ENCODE measurements at regions not wholly inside any gene's neighbourhood (a gene's known extent, or its start where the extent isn't known, plus 50 kb on each side); places are given as distances from the start of the nearest gene placed in this dataset.

- no peak overlapping the region for H3K4me3 ChIP-seq (replicated peaks in 1 of 3; ENCODE audit: insufficient read depth in 1 of 3, low read depth in 2 of 3, low read length in 3 of 3)
- H4K20me1 ChIP-seq (ENCODE audit: insufficient read depth, low read length), result no peaks in the 10 kb centered on the region
- H3K9ac ChIP-seq (ENCODE audit: insufficient read depth, low read depth, low read length), result no peak overlapping the region
- peaks cover 10% of the 10 kb centered on the region for H3K4me1 ChIP-seq (ENCODE audit: insufficient read depth, low read length)
- H3K36me3 ChIP-seq (replicated peaks in 1 of 2; ENCODE audit: control insufficient read depth in 1 of 2, insufficient read depth in 2 of 2, low read length in 2 of 2), result no peaks in the 10 kb centered on the region
- FAIRE-seq (no peak), DNase-seq (ENCODE audit: low spot score) (no peak), ATAC-seq (no peak)
- H2AFZ ChIP-seq (ENCODE audit: low read length), result no peak overlapping the region
- ChIA-PET CTCF (ENCODE audit: low intra/inter-chr PET ratio, low total read pairs) (no interaction called here), POLR2A (no interaction called here)
- H3K9me3 ChIP-seq (ENCODE audit: low read length), result no peaks in the 10 kb centered on the region
- no TSS peak for BruUV-seq (replicated peaks)
- in situ Hi-C loops (cut with HindIII; ENCODE audit: extremely low pct_ligation_motif_present, low pct_unique_long_range_greater_than_20kb), result no loop called here
- no peaks in the 10 kb centered on the region for H3K27me3 ChIP-seq (ENCODE audit: control insufficient read depth in 1 of 2, insufficient read depth in 2 of 2, low read length in 2 of 2)
- 30% methylated on average over 5 of the region's 5 CpGs for WGBS (ENCODE audit: low lambda C conversion rate)
- no peak overlapping the region for H3K27ac ChIP-seq (ENCODE audit: extremely low read length, insufficient read depth, low read length)
- no peaks in the 10 kb centered on the region for H3K79me2 ChIP-seq (ENCODE audit: insufficient read depth, low read length)
- intact Hi-C loops (cut with micrococcal nuclease; ENCODE audit: unreplicated experiment), result no loop called here
- H3K4me2 ChIP-seq (ENCODE audit: low read depth, low read length), result no peak overlapping the region
- TF ChIP-seq ZGPAT (CRISPR knock-in tag; IDR thresholded peaks at IDR 0.05) (no peak), ZNF142 (CRISPR knock-in tag; IDR thresholded peaks at IDR 0.05) (no peak), ZBTB8A (CRISPR knock-in tag; IDR thresholded peaks at IDR 0.05; ENCODE audit: borderline replicate concordance, low read depth) (no peak), ZNF570 (CRISPR knock-in tag; IDR thresholded peaks at IDR 0.05; ENCODE audit: borderline replicate concordance) (no peak), ZNF335 (CRISPR knock-in tag; IDR thresholded peaks at IDR 0.05) (no peak), KDM3A (CRISPR knock-in tag; IDR thresholded peaks at IDR 0.05; ENCODE audit: low read depth) (no peak), GATAD1 (CRISPR knock-in tag; IDR thresholded peaks at IDR 0.05) (no peak), ZBTB34 (CRISPR knock-in tag; IDR thresholded peaks at IDR 0.05) (no peak), MAFK (conservative IDR thresholded peaks at IDR 0.05 in 1 of 2, IDR thresholded peaks at IDR 0.05 in 1 of 2; ENCODE audit: low read length in 2 of 2) (no peak), ZNF292 (CRISPR knock-in tag; IDR thresholded peaks at IDR 0.05; ENCODE audit: borderline replicate concordance, low read depth) (no peak), FOXK2 (IDR thresholded peaks at IDR 0.05) (no peak), CEBPB (IDR thresholded peaks at IDR 0.05; ENCODE audit: borderline replicate concordance, low read depth, low read length) (no peak), TARDBP (CRISPR knock-in tag; IDR thresholded peaks at IDR 0.05) (no peak)
Measured at GRCh38 chr15:96500508-96500907, 170.0 kb downstream of the NR2F2 start.

Data from HepG2 (cell line).